ENCODE measurements at regions not wholly inside any gene's neighbourhood (a gene's known extent, or its start where the extent isn't known, plus 50 kb on each side); places are given as distances from the start of the nearest gene placed in this dataset.

DNA sequence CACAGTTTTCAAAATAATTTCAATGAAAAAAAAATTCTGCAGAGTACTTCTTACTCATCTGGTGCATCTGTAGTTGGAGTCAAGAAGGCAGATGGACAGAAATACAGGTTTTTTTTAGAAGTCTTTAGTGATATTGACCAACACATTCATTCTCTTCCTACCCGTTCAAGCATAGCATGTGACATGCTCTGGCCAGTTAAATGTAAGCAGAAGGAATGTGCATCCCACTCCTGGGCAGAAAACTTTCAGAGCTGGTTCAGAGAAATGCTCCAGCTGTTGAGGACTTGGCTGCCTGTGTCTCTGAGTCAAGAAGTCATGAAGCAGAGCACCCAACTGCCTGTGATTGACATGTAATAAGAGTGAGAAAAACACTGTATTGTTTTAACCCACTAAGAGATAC lies 665.3 kb upstream of the IGFBP3 start:
- Histone ChIP-seq H3K27ac (ENCODE audit: low read depth, low read length) (no peak overlapping the region), H3K9me3 (ENCODE audit: control insufficient read depth, insufficient read depth, low read length) (no peaks in the 10 kb centered on the region; the same call in 1 of the 2 replicates), H3K27me3 (ENCODE audit: control insufficient read depth, insufficient read depth, low read length) (no peaks in the 10 kb centered on the region), H3K4me3 (ENCODE audit: low read depth, low read length) (no peak overlapping the region)
- ChIA-PET CTCF (no interaction called here), POLR2A (no interaction called here)
- DNase-seq (ENCODE audit: low read depth, low spot score): peak; percentile 26
- TF ChIP-seq, protein P1, sequence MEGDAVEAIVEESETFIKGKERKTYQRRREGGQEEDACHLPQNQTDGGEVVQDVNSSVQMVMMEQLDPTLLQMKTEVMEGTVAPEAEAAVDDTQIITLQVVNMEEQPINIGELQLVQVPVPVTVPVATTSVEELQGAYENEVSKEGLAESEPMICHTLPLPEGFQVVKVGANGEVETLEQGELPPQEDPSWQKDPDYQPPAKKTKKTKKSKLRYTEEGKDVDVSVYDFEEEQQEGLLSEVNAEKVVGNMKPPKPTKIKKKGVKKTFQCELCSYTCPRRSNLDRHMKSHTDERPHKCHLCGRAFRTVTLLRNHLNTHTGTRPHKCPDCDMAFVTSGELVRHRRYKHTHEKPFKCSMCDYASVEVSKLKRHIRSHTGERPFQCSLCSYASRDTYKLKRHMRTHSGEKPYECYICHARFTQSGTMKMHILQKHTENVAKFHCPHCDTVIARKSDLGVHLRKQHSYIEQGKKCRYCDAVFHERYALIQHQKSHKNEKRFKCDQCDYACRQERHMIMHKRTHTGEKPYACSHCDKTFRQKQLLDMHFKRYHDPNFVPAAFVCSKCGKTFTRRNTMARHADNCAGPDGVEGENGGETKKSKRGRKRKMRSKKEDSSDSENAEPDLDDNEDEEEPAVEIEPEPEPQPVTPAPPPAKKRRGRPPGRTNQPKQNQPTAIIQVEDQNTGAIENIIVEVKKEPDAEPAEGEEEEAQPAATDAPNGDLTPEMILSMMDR (IDR thresholded peaks at IDR 0.05; ENCODE audit: low read depth, low read length): no peak

DNA sequence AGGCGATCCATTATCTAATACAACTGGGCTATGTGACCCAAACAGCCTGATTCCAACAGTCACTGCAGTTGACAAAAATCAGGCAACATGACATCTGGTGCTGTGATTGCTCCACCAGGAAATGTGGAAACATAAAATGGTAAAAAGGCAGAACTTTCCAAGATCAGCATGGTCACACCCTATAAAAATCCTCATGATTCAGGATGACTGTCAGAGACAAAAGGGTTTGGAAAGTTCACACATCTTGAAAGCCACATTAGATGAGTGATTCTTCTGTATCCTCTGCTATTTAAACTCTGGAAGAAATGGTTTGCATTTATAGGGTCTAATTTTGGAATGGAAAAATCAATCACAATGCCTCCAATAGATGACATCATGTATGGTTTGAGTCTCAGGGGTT lies 662.6 kb upstream of the IGFBP3 start:
- no peak for DNase-seq (ENCODE audit: low read depth, low spot score)
- H3K27me3 ChIP-seq (ENCODE audit: control insufficient read depth, insufficient read depth, low read length): no peaks in the 10 kb centered on the region
- CTCF ChIA-PET: no interaction called here

DNA sequence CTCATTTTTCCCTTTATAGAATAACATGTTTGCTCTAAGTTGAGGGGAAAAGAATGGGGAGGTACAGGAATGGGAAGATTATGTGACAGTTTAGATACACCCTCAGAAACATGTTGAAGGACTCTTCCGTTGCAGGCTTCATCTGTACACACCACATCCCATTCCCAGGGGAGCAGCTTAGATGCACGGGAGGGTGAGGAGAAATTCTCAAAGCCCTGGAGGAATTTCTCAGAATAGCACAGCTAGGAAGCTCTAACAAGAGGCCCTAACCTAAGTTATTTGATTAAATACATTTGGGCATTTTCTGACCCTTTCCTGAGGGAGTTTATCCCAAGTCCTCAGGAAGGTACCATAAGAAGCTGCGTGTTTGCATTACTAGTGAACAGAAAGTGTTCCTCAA lies 660.2 kb upstream of the IGFBP3 start:
- no peak for DNase-seq (ENCODE audit: low read depth, low spot score)
- ChIA-PET POLR2A (no interaction called here), CTCF (no interaction called here)
- TF ChIP-seq, protein P1 (IDR thresholded peaks at IDR 0.05; ENCODE audit: low read depth, low read length): no peak
- no peaks in the 10 kb centered on the region for H3K27me3 ChIP-seq (ENCODE audit: control insufficient read depth, insufficient read depth, low read length)
- no peak overlapping the region for H3K27ac ChIP-seq (ENCODE audit: low read depth, low read length)
- no peaks in the 10 kb centered on the region for H3K9me3 ChIP-seq (ENCODE audit: control insufficient read depth, insufficient read depth, low read length)
- no peak overlapping the region for H3K4me3 ChIP-seq (ENCODE audit: low read depth, low read length)

More for the DNA sequence above, 662.6 kb upstream of the IGFBP3 start:
- POLR2A ChIA-PET: no interaction called here
- no peak overlapping the region for H3K27ac ChIP-seq (ENCODE audit: low read depth, low read length)
- TF ChIP-seq, protein P1 (IDR thresholded peaks at IDR 0.05; ENCODE audit: low read depth, low read length): no peak
- no peaks in the 10 kb centered on the region for H3K9me3 ChIP-seq (ENCODE audit: control insufficient read depth, insufficient read depth, low read length)
- H3K4me3 ChIP-seq (ENCODE audit: low read depth, low read length): no peak overlapping the region

DNA sequence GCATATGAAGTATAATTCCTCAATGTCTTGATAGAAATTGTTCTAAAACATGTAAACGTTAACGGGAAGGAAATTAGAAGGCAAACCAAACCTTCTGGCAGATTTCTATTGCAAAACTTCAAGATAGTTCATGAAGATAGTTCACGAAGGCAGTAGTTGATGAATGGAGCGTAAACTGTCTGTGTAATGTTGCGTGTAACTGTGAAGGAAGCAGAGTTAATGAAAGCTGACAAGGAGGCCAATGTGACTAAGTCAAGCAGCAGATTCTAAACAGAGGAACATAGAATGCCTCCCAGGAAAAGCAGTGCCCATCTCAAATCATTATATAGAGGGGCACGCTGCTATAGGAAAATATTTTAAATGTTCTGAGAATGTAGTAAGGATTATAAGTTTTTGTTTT lies 659.7 kb upstream of the IGFBP3 start:
- ChIA-PET POLR2A (no interaction called here), CTCF (no interaction called here)
- DNase-seq (ENCODE audit: low read depth, low spot score): no peak
- TF ChIP-seq, protein P1 (IDR thresholded peaks at IDR 0.05; ENCODE audit: low read depth, low read length): no peak
- H3K9me3 ChIP-seq (ENCODE audit: control insufficient read depth, insufficient read depth, low read length): no peaks in the 10 kb centered on the region
- H3K4me3 ChIP-seq (ENCODE audit: low read depth, low read length): no peak overlapping the region
- no peaks in the 10 kb centered on the region for H3K27me3 ChIP-seq (ENCODE audit: control insufficient read depth, insufficient read depth, low read length)
- H3K27ac ChIP-seq (ENCODE audit: low read depth, low read length): no peak overlapping the region

DNA sequence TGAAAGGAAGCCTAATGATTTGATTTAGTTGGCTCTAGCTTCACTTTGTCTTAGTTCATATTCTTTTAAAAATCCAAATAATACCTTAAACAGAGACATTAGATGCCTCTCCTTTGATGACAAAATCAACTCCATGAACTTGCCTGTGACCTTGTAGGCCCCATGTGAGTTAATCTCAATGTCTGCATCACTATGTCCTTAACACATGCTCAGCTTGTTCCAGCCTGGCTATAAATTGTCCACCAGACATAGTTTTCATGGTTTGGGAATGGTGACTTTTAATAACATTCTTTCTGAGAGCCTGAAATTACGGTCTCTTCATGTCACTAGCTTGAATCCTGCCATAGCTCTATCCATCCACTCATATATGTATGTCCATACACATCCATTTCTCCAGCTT lies 656.3 kb upstream of the IGFBP3 start:
- CTCF ChIA-PET: interaction anchor here (0.8 to 1.5 kb wide), 2 partner anchors 11 to 654 kb away, joined by 3 to 8 read pairs; no protein-coding TSS in a partner anchor
- Histone ChIP-seq H3K4me3 (ENCODE audit: low read depth, low read length) (no peak overlapping the region), H3K27ac (ENCODE audit: low read depth, low read length) (no peak overlapping the region), H3K9me3 (ENCODE audit: control insufficient read depth, insufficient read depth, low read length) (no peaks in the 10 kb centered on the region), H3K27me3 (ENCODE audit: control insufficient read depth, insufficient read depth, low read length) (no peaks in the 10 kb centered on the region)
- POLR2A ChIA-PET: no interaction called here
- DNase-seq (ENCODE audit: low read depth, low spot score): no peak
- TF ChIP-seq, protein P1 (IDR thresholded peaks at IDR 0.05; ENCODE audit: low read depth, low read length): no peak
